GM12865 (cell line): ENCODE measurements at regions not wholly inside any gene's neighbourhood (a gene's known extent, or its start where the extent isn't known, plus 50 kb on each side); places are given as distances from the start of the nearest gene placed in this dataset.

Experiments
- DNase-seq: peaks from one replicate; pipeline ENCODE4 v3.0.0; 2010; ENCODE audit warnings: low read depth
- H3K4me3 ChIP-seq: 2 replicates; pipeline ENCODE4 v1.5.1; 2011; ENCODE audit warnings: mild to moderate bottlenecking, low read depth, low read length, control low read depth
- TF ChIP-seq, protein P1 (sequence below): IDR thresholded peaks from 2 replicates; pipeline ENCODE4 v1.5.1; 2011; ENCODE audit warnings: low read length, control low read depth, low read depth, inconsistent platforms; ENCODE audit not compliant: insufficient read depth; ENCODE audit errors: missing control alignments

DNA sequence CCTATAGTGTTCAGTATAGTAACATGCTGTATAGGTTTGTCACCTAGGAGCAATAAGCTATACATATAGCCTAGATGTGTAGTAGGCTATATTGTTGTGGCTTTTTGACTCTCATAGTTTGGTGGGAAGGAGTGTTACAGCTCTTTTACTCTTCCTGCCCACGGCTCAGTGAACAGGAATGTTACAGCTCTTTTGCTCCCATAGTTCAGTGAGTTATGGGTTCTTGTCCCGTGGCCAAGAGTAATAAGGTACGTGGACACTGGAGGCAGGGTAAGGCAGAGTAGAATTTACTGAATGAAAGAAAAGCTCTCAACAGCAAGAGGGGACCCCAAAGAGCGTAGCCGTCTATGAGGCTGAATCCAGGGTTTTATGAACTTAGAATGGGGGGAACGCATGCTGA lies 734.3 kb downstream of the ADGRL2 start:
- no peak for DNase-seq
- H3K4me3 ChIP-seq: no peak overlapping the region
- TF ChIP-seq, protein P1, sequence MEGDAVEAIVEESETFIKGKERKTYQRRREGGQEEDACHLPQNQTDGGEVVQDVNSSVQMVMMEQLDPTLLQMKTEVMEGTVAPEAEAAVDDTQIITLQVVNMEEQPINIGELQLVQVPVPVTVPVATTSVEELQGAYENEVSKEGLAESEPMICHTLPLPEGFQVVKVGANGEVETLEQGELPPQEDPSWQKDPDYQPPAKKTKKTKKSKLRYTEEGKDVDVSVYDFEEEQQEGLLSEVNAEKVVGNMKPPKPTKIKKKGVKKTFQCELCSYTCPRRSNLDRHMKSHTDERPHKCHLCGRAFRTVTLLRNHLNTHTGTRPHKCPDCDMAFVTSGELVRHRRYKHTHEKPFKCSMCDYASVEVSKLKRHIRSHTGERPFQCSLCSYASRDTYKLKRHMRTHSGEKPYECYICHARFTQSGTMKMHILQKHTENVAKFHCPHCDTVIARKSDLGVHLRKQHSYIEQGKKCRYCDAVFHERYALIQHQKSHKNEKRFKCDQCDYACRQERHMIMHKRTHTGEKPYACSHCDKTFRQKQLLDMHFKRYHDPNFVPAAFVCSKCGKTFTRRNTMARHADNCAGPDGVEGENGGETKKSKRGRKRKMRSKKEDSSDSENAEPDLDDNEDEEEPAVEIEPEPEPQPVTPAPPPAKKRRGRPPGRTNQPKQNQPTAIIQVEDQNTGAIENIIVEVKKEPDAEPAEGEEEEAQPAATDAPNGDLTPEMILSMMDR: no peak

GRCh38 chr1:82525378-82525777 lies 724.6 kb downstream of the ADGRL2 start:
- no peak overlapping the region for H3K4me3 ChIP-seq
- no peak for DNase-seq
- TF ChIP-seq, protein P1: no peak

DNA sequence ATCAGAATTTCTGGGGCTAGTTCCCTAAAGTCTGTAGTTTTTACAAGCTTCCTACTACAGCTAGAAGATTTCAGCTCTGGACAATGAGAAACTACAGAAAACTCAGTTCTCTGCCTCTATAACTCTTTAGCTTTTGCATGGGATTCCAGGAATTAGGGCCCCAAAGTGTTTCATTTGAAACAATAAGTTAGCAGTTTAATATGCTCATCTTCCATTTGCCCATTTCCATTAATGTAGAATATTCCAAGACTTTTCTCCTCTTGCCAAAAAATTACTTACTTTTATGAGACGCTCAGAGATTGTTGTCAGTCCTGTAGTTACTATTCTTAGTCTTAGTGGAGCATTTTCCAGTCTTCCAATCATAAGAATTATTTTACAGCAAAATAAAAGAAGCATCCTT lies 719.9 kb downstream of the ADGRL2 start:
- DNase-seq: no peak
- H3K4me3 ChIP-seq: no peak overlapping the region
- TF ChIP-seq, protein P1: no peak

GRCh38 chr1:82517586-82517985 lies 716.9 kb downstream of the ADGRL2 start:
- H3K4me3 ChIP-seq: no peak overlapping the region
- TF ChIP-seq, protein P1: no peak
- DNase-seq: peak; percentile 3

DNA sequence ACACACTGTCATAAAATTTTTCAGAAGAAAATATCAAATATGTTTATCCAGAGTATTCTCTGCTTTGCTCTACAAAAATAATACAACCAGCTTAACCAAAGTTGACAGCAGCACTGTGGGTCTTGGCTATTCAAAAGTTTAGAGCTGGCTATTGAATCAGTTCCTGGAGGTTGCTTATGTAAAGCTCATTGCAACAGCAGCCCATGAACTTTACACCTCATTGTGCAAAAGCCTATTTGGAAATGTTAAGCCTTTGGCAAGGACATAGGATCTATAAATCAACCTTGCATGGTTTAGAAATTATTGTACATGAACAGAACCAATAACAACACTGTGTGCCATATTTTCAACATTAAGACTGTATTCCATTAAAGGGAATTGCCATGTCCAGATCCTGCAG lies 714.9 kb downstream of the ADGRL2 start:
- H3K4me3 ChIP-seq: no peak overlapping the region
- DNase-seq: no peak
- TF ChIP-seq, protein P1: no peak

DNA sequence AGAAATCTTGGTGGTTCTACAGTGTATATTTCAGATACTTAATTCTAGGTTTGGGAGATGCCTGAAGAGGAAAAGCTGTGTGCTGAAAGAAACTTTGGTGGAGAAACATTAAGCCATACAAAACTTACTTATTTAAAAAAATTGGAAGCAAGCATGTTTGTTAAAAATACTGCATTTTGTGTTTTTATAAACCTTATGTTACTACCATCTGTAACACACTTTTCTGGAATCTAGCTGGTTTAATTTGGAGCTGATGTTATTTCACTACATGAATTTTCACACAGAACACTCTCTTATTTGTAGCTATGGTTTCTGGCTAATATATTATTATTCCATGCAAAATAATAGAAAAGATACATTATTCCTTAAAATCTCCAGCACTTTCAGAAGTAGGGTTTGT lies 710.7 kb downstream of the ADGRL2 start:
- TF ChIP-seq, protein P1: no peak
- DNase-seq: no peak
- no peak overlapping the region for H3K4me3 ChIP-seq

- no peak overlapping the region for H3K4me3 ChIP-seq
- TF ChIP-seq, protein P1: no peak
- DNase-seq: no peak
These were observed 709.7 kb downstream of the ADGRL2 start for GRCh38 chr1:82510431-82510830.
